Panc1 (cell line): ENCODE measurements at regions not wholly inside any gene's neighbourhood (a gene's known extent, or its start where the extent isn't known, plus 50 kb on each side); places are given as distances from the start of the nearest gene placed in this dataset.

Experiments used
- ATAC-seq: fragments of 200-7000 bp; cut with Tn5 transposase; 2 replicates; pipeline ENCODE4 v1.9.1; 2020; ENCODE audit warnings: mild to moderate bottlenecking, moderate library complexity
- BruUV-seq: library from RNA; stranded (reverse); fragments of 400-500 nt; replicated peaks from 2 replicates; lab custom pipeline; 2021; lab: Mats Ljungman, UMichigan
- CTCF ChIA-PET: fragments of 300-600 bp; sonication (Branson Sonifier 250); formaldehyde crosslinking; loops from one replicate; lab custom pipeline; 2022; ENCODE audit warnings: antibody characterized with exemption; lab: Charles Lee
- POLR2A ChIA-PET: fragments of 300-600 bp; sonication (Branson Sonifier 250); formaldehyde crosslinking; loops from one replicate; lab custom pipeline; 2022; ENCODE audit warnings: antibody characterized with exemption; lab: Charles Lee
- DNase-seq: peaks from one replicate; pipeline ENCODE4 v3.0.0-alpha.2; 2010; ENCODE audit warnings: low read depth, low spot score
- H3K27ac ChIP-seq: 2 replicates; pipeline ENCODE4 v1.5.1; 2011; ENCODE audit warnings: mild to moderate bottlenecking, low read length, inconsistent platforms
- H3K27me3 ChIP-seq: fragments of 200-500 bp; sonication (Bioruptor generic); 2 replicates; pipeline ENCODE4 v1.6.0; 2014; ENCODE audit warnings: low read length, inconsistent platforms; ENCODE audit not compliant: control insufficient read depth, insufficient read depth
- H3K36me3 ChIP-seq: fragments of 200-500 bp; sonication (Bioruptor generic); 2 replicates; pipeline ENCODE4 v1.5.1; 2014; ENCODE audit warnings: inconsistent platforms, mild to moderate bottlenecking, low read length, moderate library complexity; ENCODE audit not compliant: control insufficient read depth, insufficient read depth
- H3K4me1 ChIP-seq: 2 replicates; pipeline ENCODE4 v1.5.1; 2011; ENCODE audit warnings: inconsistent platforms, mild to moderate bottlenecking, low read length, moderate library complexity; ENCODE audit not compliant: control insufficient read depth, insufficient read depth
- H3K4me3 ChIP-seq, 2 experiments: 2 replicates each; pipeline ENCODE4 v1.5.1; 2011 to 2012; ENCODE audit warnings: low read depth in 2 of 2, low read length in 2 of 2, mild to moderate bottlenecking in 2 of 2, inconsistent platforms in 1 of 2, moderate library complexity in 1 of 2
- H3K9me3 ChIP-seq: fragments of 200-500 bp; sonication (Bioruptor generic); 2 replicates; pipeline ENCODE4 v1.5.1; 2014; ENCODE audit warnings: low read depth, mild to moderate bottlenecking, inconsistent platforms, low read length, moderate library complexity; ENCODE audit not compliant: control insufficient read depth, insufficient read depth
- POLR2AphosphoS5 ChIP-seq: IDR thresholded peaks from 2 replicates; pipeline ENCODE4 v1.6.1; 2012; ENCODE audit warnings: mild to moderate bottlenecking, low read depth, low read length, moderate library complexity
- SIN3A ChIP-seq: IDR thresholded peaks from 2 replicates; pipeline ENCODE4 v1.6.1; 2012; ENCODE audit warnings: low read depth, mild to moderate bottlenecking, low read length, moderate library complexity, borderline replicate concordance; ENCODE audit not compliant: insufficient read depth
- TCF7L2 ChIP-seq: IDR thresholded peaks from 2 replicates; pipeline ENCODE4 v1.6.1; 2011; ENCODE audit warnings: mild to moderate bottlenecking, low read depth, low read length, inconsistent platforms
- in situ Hi-C: cut with HindIII; loops from 2 replicates; pipeline ENCODE4 v1.10.0; 2016; ENCODE audit warnings: low sequenced_read_pairs, low pct_unique_long_range_greater_than_20kb
- intact Hi-C: fragments of 100-400 bp; cut with micrococcal nuclease; formaldehyde crosslinking; loops from one replicate; pipeline ENCODE4 v1.10.0; 2022; ENCODE audit not compliant: unreplicated experiment
- TF ChIP-seq, protein P1 (sequence below): fragments of 450-650 bp; IDR thresholded peaks from 2 replicates; pipeline ENCODE4 v1.5.1; 2017; ENCODE audit warnings: mild to moderate bottlenecking
- TF ChIP-seq, protein P2 (sequence below), 2 experiments: IDR thresholded peaks; 2 replicates each; pipeline ENCODE4 v1.6.1; 2011 to 2012; ENCODE audit warnings: low read depth in 2 of 2, control low read depth in 1 of 2, low read length in 1 of 2, mild to moderate bottlenecking in 1 of 2, moderate library complexity in 1 of 2; ENCODE audit not compliant: insufficient read depth in 1 of 2

DNA sequence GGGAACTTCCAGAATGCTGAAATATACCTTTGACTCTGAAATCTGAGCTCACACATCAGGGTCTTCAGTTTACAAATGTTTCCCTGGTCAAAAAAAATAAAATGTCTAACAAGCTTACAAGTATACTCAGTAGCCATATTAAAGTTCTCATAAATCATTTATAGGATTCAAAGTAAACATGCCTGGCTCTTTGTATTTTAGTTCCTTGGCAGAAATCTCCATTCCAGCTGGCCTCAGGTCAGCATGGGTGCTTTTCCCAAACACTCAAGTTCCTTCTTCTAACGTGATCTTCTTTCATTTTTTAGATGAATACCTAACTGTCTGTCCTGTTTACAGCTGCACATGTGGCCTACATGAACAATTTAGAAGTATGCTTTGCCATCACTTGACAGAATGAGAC is 263.2 kb downstream of the GAS1 start:
- ChIA-PET POLR2A (no interaction called here), CTCF (no interaction called here)
- no peaks in the 10 kb centered on the region for H3K4me1 ChIP-seq
- no peaks in the 10 kb centered on the region for H3K36me3 ChIP-seq
- TF ChIP-seq, protein P1, sequence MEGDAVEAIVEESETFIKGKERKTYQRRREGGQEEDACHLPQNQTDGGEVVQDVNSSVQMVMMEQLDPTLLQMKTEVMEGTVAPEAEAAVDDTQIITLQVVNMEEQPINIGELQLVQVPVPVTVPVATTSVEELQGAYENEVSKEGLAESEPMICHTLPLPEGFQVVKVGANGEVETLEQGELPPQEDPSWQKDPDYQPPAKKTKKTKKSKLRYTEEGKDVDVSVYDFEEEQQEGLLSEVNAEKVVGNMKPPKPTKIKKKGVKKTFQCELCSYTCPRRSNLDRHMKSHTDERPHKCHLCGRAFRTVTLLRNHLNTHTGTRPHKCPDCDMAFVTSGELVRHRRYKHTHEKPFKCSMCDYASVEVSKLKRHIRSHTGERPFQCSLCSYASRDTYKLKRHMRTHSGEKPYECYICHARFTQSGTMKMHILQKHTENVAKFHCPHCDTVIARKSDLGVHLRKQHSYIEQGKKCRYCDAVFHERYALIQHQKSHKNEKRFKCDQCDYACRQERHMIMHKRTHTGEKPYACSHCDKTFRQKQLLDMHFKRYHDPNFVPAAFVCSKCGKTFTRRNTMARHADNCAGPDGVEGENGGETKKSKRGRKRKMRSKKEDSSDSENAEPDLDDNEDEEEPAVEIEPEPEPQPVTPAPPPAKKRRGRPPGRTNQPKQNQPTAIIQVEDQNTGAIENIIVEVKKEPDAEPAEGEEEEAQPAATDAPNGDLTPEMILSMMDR, result no peak
- TF ChIP-seq TCF7L2 (no peak), POLR2AphosphoS5 (no peak), SIN3A (no peak)
- TF ChIP-seq, protein P2, sequence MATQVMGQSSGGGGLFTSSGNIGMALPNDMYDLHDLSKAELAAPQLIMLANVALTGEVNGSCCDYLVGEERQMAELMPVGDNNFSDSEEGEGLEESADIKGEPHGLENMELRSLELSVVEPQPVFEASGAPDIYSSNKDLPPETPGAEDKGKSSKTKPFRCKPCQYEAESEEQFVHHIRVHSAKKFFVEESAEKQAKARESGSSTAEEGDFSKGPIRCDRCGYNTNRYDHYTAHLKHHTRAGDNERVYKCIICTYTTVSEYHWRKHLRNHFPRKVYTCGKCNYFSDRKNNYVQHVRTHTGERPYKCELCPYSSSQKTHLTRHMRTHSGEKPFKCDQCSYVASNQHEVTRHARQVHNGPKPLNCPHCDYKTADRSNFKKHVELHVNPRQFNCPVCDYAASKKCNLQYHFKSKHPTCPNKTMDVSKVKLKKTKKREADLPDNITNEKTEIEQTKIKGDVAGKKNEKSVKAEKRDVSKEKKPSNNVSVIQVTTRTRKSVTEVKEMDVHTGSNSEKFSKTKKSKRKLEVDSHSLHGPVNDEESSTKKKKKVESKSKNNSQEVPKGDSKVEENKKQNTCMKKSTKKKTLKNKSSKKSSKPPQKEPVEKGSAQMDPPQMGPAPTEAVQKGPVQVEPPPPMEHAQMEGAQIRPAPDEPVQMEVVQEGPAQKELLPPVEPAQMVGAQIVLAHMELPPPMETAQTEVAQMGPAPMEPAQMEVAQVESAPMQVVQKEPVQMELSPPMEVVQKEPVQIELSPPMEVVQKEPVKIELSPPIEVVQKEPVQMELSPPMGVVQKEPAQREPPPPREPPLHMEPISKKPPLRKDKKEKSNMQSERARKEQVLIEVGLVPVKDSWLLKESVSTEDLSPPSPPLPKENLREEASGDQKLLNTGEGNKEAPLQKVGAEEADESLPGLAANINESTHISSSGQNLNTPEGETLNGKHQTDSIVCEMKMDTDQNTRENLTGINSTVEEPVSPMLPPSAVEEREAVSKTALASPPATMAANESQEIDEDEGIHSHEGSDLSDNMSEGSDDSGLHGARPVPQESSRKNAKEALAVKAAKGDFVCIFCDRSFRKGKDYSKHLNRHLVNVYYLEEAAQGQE (IDR thresholded peaks at IDR 0.05; ENCODE audit: insufficient read depth in 1 of 2, low read depth in 2 of 2, low read length in 1 of 2), result no peak
- H3K27me3 ChIP-seq, result no peaks in the 10 kb centered on the region
- DNase-seq, result no peak
- H3K9me3 ChIP-seq, result no peaks in the 10 kb centered on the region
- intact Hi-C loops, result no loop called here
- BruUV-seq, result no TSS peak
- no peak overlapping the region for H3K4me3 ChIP-seq
- no peak overlapping the region for H3K27ac ChIP-seq
- in situ Hi-C loops, result no loop called here
- no peak for ATAC-seq

DNA sequence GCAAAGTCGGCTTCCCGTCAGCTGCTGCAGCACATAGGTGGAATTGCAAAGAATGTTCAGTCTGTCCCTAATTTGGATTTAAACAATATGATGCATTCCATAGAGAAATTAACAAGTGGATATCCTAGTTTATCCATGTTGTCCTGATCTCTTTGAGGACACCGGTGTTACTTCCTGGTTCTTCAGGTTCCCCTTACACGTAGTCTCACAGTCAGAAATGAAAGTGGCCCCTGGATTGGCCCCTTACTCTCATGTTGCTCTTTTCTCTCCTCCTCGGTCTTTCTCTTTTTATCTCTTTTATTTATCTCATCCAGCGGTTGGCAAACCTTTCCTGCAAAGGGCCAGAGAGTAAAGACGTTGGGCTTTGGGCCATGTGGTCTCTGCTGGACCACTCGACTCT is 265.1 kb downstream of the GAS1 start:
- no peaks in the 10 kb centered on the region for H3K9me3 ChIP-seq
- DNase-seq, result no peak
- intact Hi-C loops, result no loop called here
- H3K27ac ChIP-seq, result no peak overlapping the region
- ChIA-PET POLR2A (no interaction called here), CTCF (no interaction called here)
- no peak for ATAC-seq
- TF ChIP-seq SIN3A (no peak), POLR2AphosphoS5 (no peak), TCF7L2 (no peak)
- TF ChIP-seq, protein P2 (IDR thresholded peaks at IDR 0.05; ENCODE audit: insufficient read depth in 1 of 2, low read depth in 2 of 2, low read length in 1 of 2), result no peak
- TF ChIP-seq, protein P1, result no peak
- H3K4me1 ChIP-seq, result no peaks in the 10 kb centered on the region
- no peaks in the 10 kb centered on the region for H3K27me3 ChIP-seq
- no TSS peak for BruUV-seq
- in situ Hi-C loops, result no loop called here
- no peaks in the 10 kb centered on the region for H3K36me3 ChIP-seq
- no peak overlapping the region for H3K4me3 ChIP-seq
